ENCODE measurements at regions not wholly inside any gene's neighbourhood (a gene's known extent, or its start where the extent isn't known, plus 50 kb on each side); places are given as distances from the start of the nearest gene placed in this dataset.
"Not testable (repeated sequence)": the region's sequence is repeated elsewhere in the genome, so short reads cannot be mapped to it uniquely, and the experiment has no call there.

DNA sequence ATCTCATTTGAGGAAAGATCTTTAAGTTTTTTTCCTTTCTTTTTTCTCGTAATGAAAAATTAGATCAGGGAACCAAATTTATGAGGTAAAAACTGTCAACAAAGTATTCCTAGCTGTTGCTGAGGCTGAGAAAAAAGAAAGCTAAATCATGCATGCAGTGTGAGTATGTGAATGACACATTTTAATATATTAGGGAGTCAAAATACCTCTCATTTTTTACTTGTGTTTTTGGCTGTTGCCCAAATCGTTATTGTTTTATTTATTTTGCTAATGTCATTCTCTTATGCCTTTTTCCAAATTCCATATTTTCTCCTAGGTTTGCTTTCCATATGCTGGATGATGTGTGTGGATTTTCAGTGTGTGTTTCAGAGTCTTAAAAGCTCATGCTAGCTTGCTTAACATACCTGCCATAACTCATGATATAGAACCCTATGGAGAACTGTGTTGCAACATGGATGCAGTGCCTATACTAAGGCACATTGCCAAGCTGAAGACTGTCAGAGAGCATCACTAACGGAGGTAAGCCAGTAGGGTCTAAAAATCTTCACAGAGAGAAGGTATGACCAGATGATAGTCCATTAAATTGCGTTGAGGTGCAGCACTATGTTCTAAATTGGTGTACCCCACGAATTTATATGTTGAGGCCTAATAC lies 629.5 kb upstream of the KCNMB2 start:
- no CpG with 5 or more reads among the region's 5 CpGs for WGBS (ENCODE audit: extremely low coverage, insufficient coverage, low lambda C conversion rate)
- H4K5ac ChIP-seq (ENCODE audit: low read length) = no peak overlapping the region
- H2BK120ac ChIP-seq (ENCODE audit: low read depth, low read length) = no peak overlapping the region
- H3K9ac ChIP-seq (ENCODE audit: low read length) = no peak overlapping the region
- H3K4me2 ChIP-seq (ENCODE audit: low read length) = no peak overlapping the region
- no peak overlapping the region for H2BK5ac ChIP-seq (ENCODE audit: low read length)
- no peak overlapping the region for H2AK5ac ChIP-seq (ENCODE audit: low read length)
- H3K27me3 ChIP-seq (ENCODE audit: insufficient read depth, low read length, poor library complexity) = no peaks in the 10 kb centered on the region
- no peaks in the 10 kb centered on the region for H3K36me3 ChIP-seq (ENCODE audit: control insufficient read depth, insufficient read depth, low read length)
- H3K4me1 ChIP-seq (ENCODE audit: control insufficient read depth, low read depth, low read length) = no peaks in the 10 kb centered on the region
- no peak overlapping the region for H2BK15ac ChIP-seq (replicated peaks; ENCODE audit: low read depth)
- H3K79me1 ChIP-seq (ENCODE audit: low read length) = no peaks in the 10 kb centered on the region
- no peak overlapping the region for H3K56ac ChIP-seq (ENCODE audit: low read length)
- no peak overlapping the region for H3K4me3 ChIP-seq (ENCODE audit: low read length)
- H4K8ac ChIP-seq (ENCODE audit: low read depth, low read length) = no peak overlapping the region
- no peak for DNase-seq
- H3K79me2 ChIP-seq (ENCODE audit: control insufficient read depth, insufficient read depth, low read length) = no peaks in the 10 kb centered on the region
- H3K23ac ChIP-seq (ENCODE audit: low read length) = no peak overlapping the region
- no peak overlapping the region for H3K18ac ChIP-seq (ENCODE audit: low read length)
- no peak overlapping the region for H3K4ac ChIP-seq (ENCODE audit: low read depth, low read length)
- no peak overlapping the region for H3K27ac ChIP-seq (ENCODE audit: low read depth, low read length)

- H4K5ac ChIP-seq (ENCODE audit: low read length); H3K4ac ChIP-seq (ENCODE audit: low read depth, low read length); H3K9ac ChIP-seq (ENCODE audit: low read length); H3K27ac ChIP-seq (ENCODE audit: low read depth, low read length); H3K23ac ChIP-seq (ENCODE audit: low read length); H2BK5ac ChIP-seq (ENCODE audit: low read length); H3K56ac ChIP-seq (ENCODE audit: low read length); H3K4me1 ChIP-seq (ENCODE audit: control insufficient read depth, low read depth, low read length); H2AK5ac ChIP-seq (ENCODE audit: low read length); H3K27me3 ChIP-seq (ENCODE audit: insufficient read depth, low read length, poor library complexity); H2BK15ac ChIP-seq (replicated peaks; ENCODE audit: low read depth); DNase-seq; H4K8ac ChIP-seq (ENCODE audit: low read depth, low read length); H3K79me1 ChIP-seq (ENCODE audit: low read length); H2BK120ac ChIP-seq (ENCODE audit: low read depth, low read length); H3K4me2 ChIP-seq (ENCODE audit: low read length); H3K36me3 ChIP-seq (ENCODE audit: control insufficient read depth, insufficient read depth, low read length); H3K79me2 ChIP-seq (ENCODE audit: control insufficient read depth, insufficient read depth, low read length); H3K4me3 ChIP-seq (ENCODE audit: low read length); H3K18ac ChIP-seq (ENCODE audit: low read length): not testable (repeated sequence)
- WGBS (ENCODE audit: extremely low coverage, insufficient coverage, low lambda C conversion rate) = no CpG with 5 or more reads among the region's 6 CpGs
Measured at GRCh38 chr3:177909530-177909929, 626.7 kb upstream of the KCNMB2 start.

- H3K79me1 ChIP-seq (ENCODE audit: low read length) = no peaks in the 10 kb centered on the region
- H3K4me2 ChIP-seq (ENCODE audit: low read length) = no peak overlapping the region
- no peak overlapping the region for H3K56ac ChIP-seq (ENCODE audit: low read length)
- no peak overlapping the region for H3K23ac ChIP-seq (ENCODE audit: low read length)
- no peak overlapping the region for H4K8ac ChIP-seq (ENCODE audit: low read depth, low read length)
- H2BK120ac ChIP-seq (ENCODE audit: low read depth, low read length) = no peak overlapping the region
- no peaks in the 10 kb centered on the region for H3K36me3 ChIP-seq (ENCODE audit: control insufficient read depth, insufficient read depth, low read length)
- no peak for DNase-seq
- H3K27ac ChIP-seq (ENCODE audit: low read depth, low read length) = no peak overlapping the region
- H3K4me1 ChIP-seq (ENCODE audit: control insufficient read depth, low read depth, low read length) = no peaks in the 10 kb centered on the region
- H2BK15ac ChIP-seq (replicated peaks; ENCODE audit: low read depth) = no peak overlapping the region
- no peak overlapping the region for H3K4me3 ChIP-seq (ENCODE audit: low read length)
- no peaks in the 10 kb centered on the region for H3K79me2 ChIP-seq (ENCODE audit: control insufficient read depth, insufficient read depth, low read length)
- no peaks in the 10 kb centered on the region for H3K27me3 ChIP-seq (ENCODE audit: insufficient read depth, low read length, poor library complexity)
- H3K18ac ChIP-seq (ENCODE audit: low read length) = no peak overlapping the region
- H2AK5ac ChIP-seq (ENCODE audit: low read length) = no peak overlapping the region
- WGBS (ENCODE audit: extremely low coverage, insufficient coverage, low lambda C conversion rate) = no CpG with 5 or more reads among the region's 10 CpGs
- no peak overlapping the region for H3K9ac ChIP-seq (ENCODE audit: low read length)
- H2BK5ac ChIP-seq (ENCODE audit: low read length) = no peak overlapping the region
- no peak overlapping the region for H3K4ac ChIP-seq (ENCODE audit: low read depth, low read length)
- no peak overlapping the region for H4K5ac ChIP-seq (ENCODE audit: low read length)
Measured at GRCh38 chr3:177914224-177914623, 622.0 kb upstream of the KCNMB2 start.

DNA sequence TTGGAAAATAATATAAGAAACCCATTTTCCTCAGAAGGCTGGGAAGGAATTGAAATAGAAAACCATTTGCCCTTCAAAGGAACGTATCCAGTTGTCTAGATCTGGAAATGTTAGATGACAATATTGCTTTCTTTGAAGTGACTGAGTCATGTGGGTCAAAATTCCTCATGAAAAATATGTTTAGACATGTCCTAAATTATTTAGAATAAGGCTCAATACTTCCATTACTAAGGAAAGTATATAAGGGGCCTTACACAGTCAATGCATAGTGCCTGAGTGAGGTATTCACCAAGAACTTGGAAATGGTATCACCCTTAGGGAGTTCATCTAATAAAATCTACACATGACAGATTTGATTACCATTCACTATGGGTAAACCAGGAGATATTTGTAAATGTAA lies 619.8 kb upstream of the KCNMB2 start:
- H3K27ac ChIP-seq (ENCODE audit: low read depth, low read length) = no peak overlapping the region
- no peak overlapping the region for H3K4ac ChIP-seq (ENCODE audit: low read depth, low read length)

DNA sequence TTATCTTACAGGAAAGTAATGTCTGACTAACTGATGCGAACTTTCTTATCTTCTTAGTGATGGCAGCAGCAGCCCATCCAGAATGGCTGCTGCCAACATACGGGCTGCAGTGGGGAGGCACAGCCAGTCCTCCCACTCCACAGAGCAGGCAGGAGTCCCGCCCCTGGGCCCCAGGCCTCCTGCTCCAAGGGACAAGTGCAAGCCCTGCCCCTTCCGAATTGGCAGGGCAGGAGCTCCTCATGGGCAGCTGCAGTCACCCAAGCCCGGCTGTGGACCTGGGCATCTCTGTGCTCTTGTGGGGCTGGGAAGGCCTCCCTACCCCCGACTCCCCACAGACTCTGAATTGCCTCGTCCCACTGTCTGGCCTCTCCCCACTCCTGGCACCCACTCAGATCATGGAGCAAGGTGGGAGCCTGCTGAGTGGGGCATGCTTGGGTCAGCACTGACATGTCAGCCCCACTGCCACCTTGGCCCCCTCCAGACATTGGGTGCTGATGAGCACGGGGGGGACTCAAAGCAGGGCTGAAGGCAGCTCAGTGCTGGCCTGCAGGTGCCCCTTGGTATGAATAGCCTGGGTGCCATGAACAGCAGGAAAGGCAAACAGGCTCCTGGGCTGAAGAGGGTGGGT lies 618.9 kb upstream of the KCNMB2 start:
- H3K27ac ChIP-seq (ENCODE audit: low read depth, low read length) = no peak overlapping the region
- no peaks in the 10 kb centered on the region for H3K36me3 ChIP-seq (ENCODE audit: control insufficient read depth, insufficient read depth, low read length)
- H3K27me3 ChIP-seq (ENCODE audit: insufficient read depth, low read length, poor library complexity) = no peaks in the 10 kb centered on the region
- no peaks in the 10 kb centered on the region for H3K79me2 ChIP-seq (ENCODE audit: control insufficient read depth, insufficient read depth, low read length)
- no peak overlapping the region for H2AK5ac ChIP-seq (ENCODE audit: low read length)
- no peak overlapping the region for H2BK15ac ChIP-seq (replicated peaks; ENCODE audit: low read depth)
- no peaks in the 10 kb centered on the region for H3K4me1 ChIP-seq (ENCODE audit: control insufficient read depth, low read depth, low read length)
- no peak overlapping the region for H4K5ac ChIP-seq (ENCODE audit: low read length)
- H3K79me1 ChIP-seq (ENCODE audit: low read length) = no peaks in the 10 kb centered on the region
- DNase-seq = no peak
- no peak overlapping the region for H3K18ac ChIP-seq (ENCODE audit: low read length)
- H4K8ac ChIP-seq (ENCODE audit: low read depth, low read length) = no peak overlapping the region
- no peak overlapping the region for H3K4me3 ChIP-seq (ENCODE audit: low read length)
- no peak overlapping the region for H2BK120ac ChIP-seq (ENCODE audit: low read depth, low read length)
- H3K9ac ChIP-seq (ENCODE audit: low read length) = no peak overlapping the region
- H3K4ac ChIP-seq (ENCODE audit: low read depth, low read length) = no peak overlapping the region
- no CpG with 5 or more reads among the region's 8 CpGs for WGBS (ENCODE audit: extremely low coverage, insufficient coverage, low lambda C conversion rate)
- no peak overlapping the region for H3K56ac ChIP-seq (ENCODE audit: low read length)
- no peak overlapping the region for H2BK5ac ChIP-seq (ENCODE audit: low read length)
- no peak overlapping the region for H3K4me2 ChIP-seq (ENCODE audit: low read length)
- H3K23ac ChIP-seq (ENCODE audit: low read length) = no peak overlapping the region

More for the DNA sequence above, 619.8 kb upstream of the KCNMB2 start:
- Histone ChIP-seq H2BK120ac (ENCODE audit: low read depth, low read length) (no peak overlapping the region), H2AK5ac (ENCODE audit: low read length) (no peak overlapping the region), H3K79me2 (ENCODE audit: control insufficient read depth, insufficient read depth, low read length) (no peaks in the 10 kb centered on the region), H3K18ac (ENCODE audit: low read length) (no peak overlapping the region), H2BK15ac (replicated peaks; ENCODE audit: low read depth) (no peak overlapping the region), H3K27me3 (ENCODE audit: insufficient read depth, low read length, poor library complexity) (no peaks in the 10 kb centered on the region), H4K5ac (ENCODE audit: low read length) (no peak overlapping the region), H2BK5ac (ENCODE audit: low read length) (no peak overlapping the region), H3K4me1 (ENCODE audit: control insufficient read depth, low read depth, low read length) (no peaks in the 10 kb centered on the region), H3K36me3 (ENCODE audit: control insufficient read depth, insufficient read depth, low read length) (no peaks in the 10 kb centered on the region), H3K56ac (ENCODE audit: low read length) (no peak overlapping the region), H3K4me2 (ENCODE audit: low read length) (no peak overlapping the region), H3K9ac (ENCODE audit: low read length) (no peak overlapping the region), H3K4me3 (ENCODE audit: low read length) (no peak overlapping the region), H3K23ac (ENCODE audit: low read length) (no peak overlapping the region), H4K8ac (ENCODE audit: low read depth, low read length) (no peak overlapping the region), H3K79me1 (ENCODE audit: low read length) (no peaks in the 10 kb centered on the region)
- no CpG with 5 or more reads among the region's 1 CpG for WGBS (ENCODE audit: extremely low coverage, insufficient coverage, low lambda C conversion rate)
- DNase-seq = no peak

DNA sequence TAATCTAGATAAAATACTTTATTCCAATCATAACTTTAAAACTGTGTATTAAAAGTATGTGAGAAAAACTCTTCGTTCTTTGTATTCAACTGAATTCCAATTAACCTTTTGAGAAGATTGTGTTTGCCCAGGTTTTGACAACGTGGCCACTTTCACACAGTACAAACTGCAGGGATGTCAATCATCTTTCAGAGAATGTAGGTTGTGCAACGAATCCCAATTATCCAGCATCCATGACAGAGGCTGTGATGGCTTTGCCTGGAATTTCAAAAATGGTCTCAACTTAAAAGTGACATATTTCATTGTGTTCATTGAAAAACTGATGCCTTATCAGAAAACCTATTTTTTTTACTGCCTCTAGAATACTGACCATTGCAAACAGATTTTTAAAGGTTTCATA lies 615.1 kb upstream of the KCNMB2 start:
- Histone ChIP-seq H3K4me1 (ENCODE audit: control insufficient read depth, low read depth, low read length) (no peaks in the 10 kb centered on the region), H3K79me1 (ENCODE audit: low read length) (no peaks in the 10 kb centered on the region), H3K23ac (ENCODE audit: low read length) (no peak overlapping the region), H3K4me2 (ENCODE audit: low read length) (no peak overlapping the region), H3K79me2 (ENCODE audit: control insufficient read depth, insufficient read depth, low read length) (no peaks in the 10 kb centered on the region), H3K27me3 (ENCODE audit: insufficient read depth, low read length, poor library complexity) (no peaks in the 10 kb centered on the region), H4K5ac (ENCODE audit: low read length) (no peak overlapping the region), H2BK120ac (ENCODE audit: low read depth, low read length) (no peak overlapping the region), H3K9ac (ENCODE audit: low read length) (no peak overlapping the region), H2BK5ac (ENCODE audit: low read length) (no peak overlapping the region), H3K18ac (ENCODE audit: low read length) (no peak overlapping the region), H3K36me3 (ENCODE audit: control insufficient read depth, insufficient read depth, low read length) (no peaks in the 10 kb centered on the region), H3K56ac (ENCODE audit: low read length) (no peak overlapping the region), H3K4ac (ENCODE audit: low read depth, low read length) (no peak overlapping the region), H3K27ac (ENCODE audit: low read depth, low read length) (no peak overlapping the region), H4K8ac (ENCODE audit: low read depth, low read length) (no peak overlapping the region), H3K4me3 (ENCODE audit: low read length) (no peak overlapping the region), H2AK5ac (ENCODE audit: low read length) (no peak overlapping the region), H2BK15ac (replicated peaks; ENCODE audit: low read depth) (no peak overlapping the region)
- DNase-seq = no peak
- no CpG with 5 or more reads among the region's 3 CpGs for WGBS (ENCODE audit: extremely low coverage, insufficient coverage, low lambda C conversion rate)

Data from mesendoderm (in vitro differentiated cells).